Muscle layer of colon (tissue), 2 donors: ENCODE measurements at regions not wholly inside any gene's neighbourhood (a gene's known extent, or its start where the extent isn't known, plus 50 kb on each side); places are given as distances from the start of the nearest gene placed in this dataset.

ENCODE experiments used
- H3K27ac ChIP-seq: one replicate; pipeline ENCODE4 v1.7.0; 2013; ENCODE audit warnings: low read depth, mild to moderate bottlenecking, low read length, moderate library complexity
- H3K27me3 ChIP-seq, 2 donors: one replicate each; pipeline ENCODE4 v1.7.0; 2013; ENCODE audit warnings: low read length in 2 of 2, mild to moderate bottlenecking in 2 of 2; ENCODE audit not compliant: insufficient read depth in 2 of 2, control insufficient read depth in 1 of 2
- H3K36me3 ChIP-seq: one replicate; pipeline ENCODE4 v1.7.0; 2013; ENCODE audit warnings: mild to moderate bottlenecking, low read length; ENCODE audit not compliant: insufficient read depth
- H3K4me1 ChIP-seq: one replicate; pipeline ENCODE4 v1.7.0; 2013; ENCODE audit warnings: mild to moderate bottlenecking, low read length; ENCODE audit not compliant: insufficient read depth
- H3K4me3 ChIP-seq, 2 donors: one replicate each; pipeline ENCODE4 v1.7.0; 2013; ENCODE audit warnings: low read length in 2 of 2, low read depth in 1 of 2, mild to moderate bottlenecking in 1 of 2, moderate library complexity in 1 of 2
- H3K9ac ChIP-seq: one replicate; pipeline ENCODE4 v1.7.0; 2013; ENCODE audit warnings: low read length
- H3K9me3 ChIP-seq: one replicate; pipeline ENCODE4 v1.7.0; 2013; ENCODE audit warnings: mild to moderate bottlenecking, low read length
- donor health status: abdominal sarcoma.
- donor health status: Adenocarcinoma of cecum.

DNA sequence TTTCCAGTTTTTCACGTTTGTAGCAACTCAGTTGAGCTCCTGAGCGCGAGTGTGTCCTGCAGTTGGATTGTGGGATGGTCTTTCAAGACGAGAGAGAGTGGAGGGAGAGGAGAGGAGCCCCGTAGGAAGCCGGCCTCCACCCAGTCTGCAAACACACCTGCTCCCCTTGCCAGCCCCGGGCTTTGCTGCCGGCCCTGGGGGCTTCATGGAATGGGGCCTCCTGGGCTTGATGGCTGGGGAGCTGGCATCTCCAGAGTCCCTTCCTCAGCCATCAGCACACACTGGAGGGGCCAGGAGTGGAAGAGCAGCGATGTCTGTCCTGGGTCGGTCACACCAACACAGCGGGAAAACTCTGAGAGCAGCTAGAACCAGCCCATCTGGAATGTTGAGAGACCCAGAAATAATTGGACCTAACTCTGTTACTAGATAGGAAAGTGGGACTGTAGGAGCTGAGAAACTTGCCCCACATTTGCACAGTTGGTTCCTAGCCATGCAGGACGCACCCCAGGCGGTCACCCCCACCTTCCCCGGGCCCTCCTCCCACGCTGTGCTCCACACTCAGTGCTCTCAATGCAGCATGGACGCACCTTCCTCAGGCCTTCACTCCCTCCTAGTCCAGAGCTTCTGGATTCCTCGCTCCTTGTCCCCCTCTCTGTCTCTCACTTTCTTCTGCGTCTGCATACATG is 69.6 kb downstream of the PTGR3 start:
- Histone ChIP-seq H3K9me3 (no peaks in the 10 kb centered on the region), H3K9ac (no peak overlapping the region), H3K4me1 (no peaks in the 10 kb centered on the region), H3K27ac (no peak overlapping the region), H3K4me3 (no peak overlapping the region), H3K36me3 (no peaks in the 10 kb centered on the region), H3K27me3 (no peaks in the 10 kb centered on the region)

DNA sequence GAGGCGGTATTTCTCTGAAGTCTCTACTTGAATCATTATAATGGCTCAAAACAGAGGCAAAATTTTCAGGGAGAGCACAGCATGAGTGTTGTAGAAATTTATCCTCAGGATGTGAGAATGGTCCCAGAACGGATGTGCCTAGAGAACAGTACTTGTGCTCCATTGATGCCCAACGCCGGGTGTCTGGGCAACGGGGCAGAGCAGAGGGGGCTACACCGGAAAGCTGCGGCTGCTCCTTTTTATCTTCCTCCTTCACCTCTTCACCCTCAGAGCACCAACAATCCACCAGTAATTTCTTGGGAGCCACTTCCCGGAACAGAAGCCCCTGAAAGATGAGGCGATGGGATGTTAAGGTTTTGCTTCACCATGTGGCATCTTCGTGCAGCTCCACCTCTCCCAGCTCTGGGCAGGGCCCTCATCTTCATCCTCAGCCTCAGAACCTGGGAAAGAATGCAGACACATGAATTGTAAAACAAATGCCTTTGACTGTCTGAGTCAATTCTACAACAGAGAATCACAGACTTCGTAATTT is 71.5 kb downstream of the PTGR3 start:
- no peaks in the 10 kb centered on the region for H3K27me3 ChIP-seq
- no peak overlapping the region for H3K4me3 ChIP-seq
- H3K27ac ChIP-seq: no peak overlapping the region
- H3K9ac ChIP-seq: no peak overlapping the region
- H3K9me3 ChIP-seq: no peaks in the 10 kb centered on the region
- H3K36me3 ChIP-seq: no peaks in the 10 kb centered on the region
- H3K4me1 ChIP-seq: no peaks in the 10 kb centered on the region

DNA sequence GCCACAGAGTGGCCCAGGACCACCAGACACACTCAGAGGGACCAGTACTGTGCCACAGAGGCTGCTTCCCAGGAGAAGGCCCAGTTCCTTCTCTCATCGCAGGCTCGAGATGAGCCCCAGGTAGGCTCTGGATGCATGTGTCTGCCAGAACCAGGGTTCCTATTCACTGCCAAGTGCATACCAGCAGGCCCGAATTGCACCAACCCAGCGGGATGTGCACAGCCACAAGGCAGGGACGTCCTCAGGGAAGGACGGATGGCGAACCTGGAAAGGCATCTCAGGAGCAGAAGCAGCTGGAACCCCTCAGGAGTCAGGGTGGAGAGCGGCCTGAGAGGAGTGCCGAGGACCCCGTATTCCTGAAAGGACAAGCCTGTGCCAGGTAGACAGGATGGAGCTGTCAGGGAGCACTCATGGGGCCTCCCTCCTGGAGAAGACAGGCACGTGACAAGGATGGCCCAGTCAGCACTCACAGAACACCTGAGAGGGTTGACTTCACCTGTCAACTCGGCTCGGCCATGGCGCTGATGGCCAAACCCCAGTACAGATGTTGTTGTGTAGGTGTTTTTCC is 73.7 kb downstream of the PTGR3 start:
- no peaks in the 10 kb centered on the region for H3K4me1 ChIP-seq
- no peak overlapping the region for H3K27ac ChIP-seq
- H3K36me3 ChIP-seq: no peaks in the 10 kb centered on the region
- no peaks in the 10 kb centered on the region for H3K9me3 ChIP-seq
- H3K9ac ChIP-seq: no peak overlapping the region
- no peaks in the 10 kb centered on the region for H3K27me3 ChIP-seq
- H3K4me3 ChIP-seq: no peak overlapping the region

DNA sequence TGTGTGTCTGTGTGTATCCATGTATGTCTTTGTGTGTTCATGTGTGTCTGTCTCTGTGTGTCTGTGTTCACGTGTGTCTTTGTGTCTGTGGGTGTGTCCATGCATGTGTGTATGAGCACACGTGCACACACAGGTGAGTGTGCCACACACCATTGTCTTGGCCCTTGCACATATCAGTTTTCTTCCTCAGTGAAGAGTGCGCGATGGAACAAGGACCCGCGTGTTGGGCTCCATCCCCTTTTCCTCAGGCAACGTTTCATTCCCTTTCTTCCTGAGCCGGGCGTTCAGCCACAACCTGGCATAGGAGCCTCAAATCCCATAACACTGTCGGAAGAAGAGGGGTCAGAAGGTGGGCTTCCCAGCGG is 74.3 kb downstream of the PTGR3 start:
- Histone ChIP-seq H3K4me3 (no peak overlapping the region), H3K27me3 (no peaks in the 10 kb centered on the region), H3K27ac (no peak overlapping the region), H3K36me3 (no peaks in the 10 kb centered on the region), H3K9me3 (no peaks in the 10 kb centered on the region), H3K4me1 (no peaks in the 10 kb centered on the region), H3K9ac (no peak overlapping the region)

DNA sequence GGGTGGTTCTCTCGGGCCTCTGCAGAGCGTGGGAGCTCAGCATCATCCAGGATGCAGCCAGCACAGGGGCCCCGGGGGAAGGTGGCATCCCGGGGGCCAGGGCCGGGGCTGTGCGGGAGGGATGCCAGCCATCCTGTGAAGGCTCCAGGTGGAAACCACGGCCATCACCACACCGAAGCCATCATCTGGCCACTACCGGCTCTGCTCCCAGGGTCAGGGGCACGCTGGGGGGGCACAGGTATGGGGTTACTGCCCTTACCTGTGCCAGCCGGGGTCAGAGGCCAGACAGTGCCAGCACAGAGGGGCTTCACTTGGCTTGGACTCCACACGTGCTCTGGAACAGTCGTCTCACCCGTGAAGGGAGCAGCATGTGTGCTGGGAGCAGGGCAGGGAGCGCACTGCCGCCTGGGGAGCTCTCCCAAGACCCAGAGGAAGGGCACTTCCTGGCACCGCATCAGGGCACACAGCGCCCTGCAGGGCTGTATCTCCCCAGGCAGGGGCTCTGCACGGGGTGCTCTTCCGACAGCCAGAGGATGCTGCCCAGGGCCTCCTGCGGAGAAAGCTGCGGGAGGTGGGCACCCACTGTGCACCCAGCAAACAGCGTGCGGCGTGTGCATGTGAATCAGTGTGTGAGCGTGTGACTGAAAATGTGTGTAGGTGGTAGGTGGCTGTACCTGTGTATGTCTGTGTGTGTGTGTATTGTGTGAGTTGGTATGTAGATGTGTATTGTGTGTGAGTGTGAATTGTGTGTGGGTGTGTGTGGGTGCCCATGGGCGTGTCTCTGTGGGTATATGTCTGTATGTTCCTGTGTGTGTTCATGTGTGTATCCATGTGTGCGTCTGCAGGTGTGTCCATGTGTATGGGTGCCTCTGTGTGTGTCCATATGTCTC is 75.0 kb downstream of the PTGR3 start:
- Histone ChIP-seq H3K27me3 (no peaks in the 10 kb centered on the region), H3K4me1 (no peaks in the 10 kb centered on the region), H3K9me3 (no peaks in the 10 kb centered on the region), H3K27ac (no peak overlapping the region), H3K9ac (no peak overlapping the region), H3K36me3 (no peaks in the 10 kb centered on the region), H3K4me3 (no peak overlapping the region)

DNA sequence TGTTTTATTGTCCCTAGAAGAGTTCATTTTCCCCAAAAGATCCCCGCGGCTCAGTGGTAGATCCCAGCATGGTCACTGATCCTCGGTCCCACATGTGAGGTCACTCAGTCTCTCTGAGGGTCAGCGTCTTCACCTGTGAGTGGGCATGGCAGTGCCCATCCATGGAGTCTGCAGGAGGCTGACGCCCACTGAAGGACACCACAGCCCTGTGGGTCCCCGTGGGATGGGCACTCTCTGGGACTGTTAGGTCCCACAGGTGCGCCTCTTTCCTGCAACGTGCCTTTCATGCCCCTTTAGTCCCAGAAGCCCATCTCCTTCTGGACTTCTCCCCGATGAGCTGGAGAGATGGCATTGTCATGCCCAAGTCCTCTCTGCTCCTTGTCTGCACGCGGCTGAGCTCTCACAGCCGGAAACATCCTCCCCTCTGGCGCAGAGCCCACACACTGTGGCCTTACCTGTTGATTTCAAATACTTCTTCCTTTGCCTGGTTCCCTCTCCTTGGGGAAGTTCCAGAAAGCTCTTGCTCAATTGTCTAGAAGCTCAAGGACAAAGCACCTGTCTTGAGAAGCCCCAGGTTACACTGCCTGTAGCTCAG is 75.9 kb downstream of the PTGR3 start:
- no peaks in the 10 kb centered on the region for H3K27me3 ChIP-seq
- H3K9me3 ChIP-seq: no peaks in the 10 kb centered on the region
- H3K9ac ChIP-seq: no peak overlapping the region
- no peaks in the 10 kb centered on the region for H3K4me1 ChIP-seq
- H3K27ac ChIP-seq: no peak overlapping the region
- no peak overlapping the region for H3K4me3 ChIP-seq
- H3K36me3 ChIP-seq: no peaks in the 10 kb centered on the region

DNA sequence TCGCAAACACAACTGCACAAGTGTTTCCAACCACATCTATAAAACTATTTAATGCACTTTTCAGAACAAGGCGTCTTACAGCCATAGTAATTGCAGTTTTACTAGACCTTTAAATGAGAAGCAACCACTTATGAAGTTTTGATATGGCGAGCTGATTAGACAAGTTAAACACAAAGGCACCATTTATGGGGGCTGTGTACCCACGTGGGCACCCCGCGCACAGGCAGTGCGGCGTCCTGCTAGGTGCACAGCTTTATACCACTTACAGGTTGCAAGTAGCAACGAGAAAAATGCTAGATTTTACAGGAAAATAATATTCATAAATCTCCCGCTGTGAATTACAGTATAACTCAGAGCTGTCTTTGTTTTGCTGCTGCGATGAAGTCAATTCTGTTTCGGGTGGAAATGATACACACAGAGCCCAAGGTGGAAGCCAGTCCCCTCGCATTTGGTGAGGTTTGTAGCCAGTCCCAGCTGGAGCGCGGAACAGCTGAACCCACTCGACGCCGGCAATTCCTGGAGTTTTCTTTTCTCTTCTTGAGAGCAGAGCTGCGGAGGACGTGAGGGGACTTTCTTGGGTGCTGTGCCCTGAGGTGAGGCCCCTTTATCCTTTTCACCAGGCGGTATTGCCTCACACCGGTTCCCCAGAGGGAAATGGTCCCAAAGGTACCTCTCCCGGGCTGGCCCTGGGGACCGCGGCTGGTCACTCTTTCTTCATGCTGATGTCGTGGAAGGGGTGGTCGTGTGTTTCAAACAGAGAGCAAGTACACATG is 76.7 kb downstream of the PTGR3 start:
- Histone ChIP-seq H3K9me3 (no peaks in the 10 kb centered on the region), H3K27ac (no peak overlapping the region), H3K9ac (no peak overlapping the region), H3K27me3 (no peaks in the 10 kb centered on the region), H3K4me3 (peak overlapping the region in 1 of 2 donors; percentile 12), H3K36me3 (no peaks in the 10 kb centered on the region), H3K4me1 (no peaks in the 10 kb centered on the region)

DNA sequence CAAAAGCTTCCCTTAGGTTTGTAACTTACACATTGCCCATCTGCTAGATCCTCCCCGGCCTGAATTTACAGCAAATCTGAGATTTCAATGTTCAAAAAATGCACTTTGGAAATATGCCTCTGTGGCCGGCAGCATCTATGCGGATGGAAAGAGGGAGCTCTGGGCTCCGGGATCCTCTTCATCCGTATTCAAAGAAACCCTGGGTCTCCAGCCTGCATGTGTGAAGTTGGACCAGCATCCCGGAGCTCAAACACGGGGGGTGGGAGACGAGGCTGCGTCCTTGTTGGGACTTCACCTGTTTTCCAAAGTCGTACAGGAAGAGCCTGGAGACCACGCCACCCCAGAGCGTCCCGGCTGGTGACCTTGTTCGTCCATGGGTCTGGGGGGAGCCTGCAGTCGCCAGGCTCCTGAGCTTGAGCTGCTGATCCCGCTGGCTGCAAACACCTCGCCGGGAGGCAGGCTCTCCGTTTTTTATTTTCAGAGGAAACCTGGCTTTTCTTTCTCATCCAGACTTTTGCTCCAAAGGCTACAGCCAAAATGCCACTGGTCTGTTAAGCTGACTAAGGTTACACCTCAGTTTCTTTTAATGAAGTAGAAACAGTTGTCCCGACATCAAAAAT is 77.4 kb downstream of the PTGR3 start:
- no peak overlapping the region for H3K27ac ChIP-seq
- no peaks in the 10 kb centered on the region for H3K27me3 ChIP-seq
- no peaks in the 10 kb centered on the region for H3K4me1 ChIP-seq
- no peaks in the 10 kb centered on the region for H3K9me3 ChIP-seq
- H3K9ac ChIP-seq: no peak overlapping the region
- H3K36me3 ChIP-seq: no peaks in the 10 kb centered on the region
- H3K4me3 ChIP-seq: peak overlapping the region; percentile 12 to 20

DNA sequence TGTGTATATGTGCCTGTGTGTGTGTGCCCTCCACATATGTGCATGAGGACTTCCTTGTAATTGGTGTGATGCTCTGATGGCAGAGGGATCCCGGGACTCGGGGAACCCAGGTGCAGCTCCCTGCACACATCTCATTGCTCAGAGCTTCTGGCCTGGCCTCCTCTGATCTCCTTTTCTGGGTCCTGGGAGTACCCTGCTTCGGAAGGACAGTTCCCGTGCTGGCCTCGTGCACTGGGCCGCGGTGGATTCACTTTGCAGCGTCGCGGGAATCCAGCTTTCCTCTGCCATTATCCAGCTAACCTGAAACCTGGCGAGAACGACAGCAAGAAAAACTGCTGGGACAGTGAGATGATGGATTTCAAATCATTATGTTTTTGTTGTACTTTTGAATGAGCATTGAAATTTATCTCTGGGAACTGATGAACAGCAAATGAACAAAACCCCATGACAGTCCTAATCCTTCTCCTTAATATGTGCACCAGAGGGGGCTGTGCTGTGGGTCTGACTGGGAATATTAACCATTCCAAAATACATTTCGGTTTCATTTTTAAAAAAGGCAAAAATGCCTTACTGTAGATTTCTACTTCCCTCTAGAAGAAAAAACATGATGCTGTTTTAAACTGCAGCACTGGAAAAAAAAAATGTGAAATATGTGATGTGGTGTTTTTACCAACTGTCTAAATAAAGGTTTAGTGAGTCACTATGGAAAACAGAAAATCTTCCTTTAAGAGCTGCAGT is 78.2 kb downstream of the PTGR3 start:
- Histone ChIP-seq H3K27ac (no peak overlapping the region), H3K4me3 (peak overlapping the region in 1 of 2 donors; percentile 12)

More for the DNA sequence above, 78.2 kb downstream of the PTGR3 start:
- no peaks in the 10 kb centered on the region for H3K9me3 ChIP-seq
- no peaks in the 10 kb centered on the region for H3K4me1 ChIP-seq
- no peaks in the 10 kb centered on the region for H3K36me3 ChIP-seq
- no peaks in the 10 kb centered on the region for H3K27me3 ChIP-seq
- H3K9ac ChIP-seq: no peak overlapping the region
